ENCODE measurements at regions not wholly inside any gene's neighbourhood (a gene's known extent, or its start where the extent isn't known, plus 50 kb on each side); places are given as distances from the start of the nearest gene placed in this dataset.

- CTCF ChIA-PET (ENCODE audit: unreplicated experiment) = no interaction called here
- POLR2A ChIA-PET = interaction anchor here (0.7 to 0.8 kb wide), 3 partner anchors 10 to 54 kb away, joined by 3 to 4 read pairs (median 4); no protein-coding TSS in a partner anchor
- Histone ChIP-seq H4K20me1 (ENCODE audit: insufficient read depth, low read length) (no peaks in the 10 kb centered on the region), H2AFZ (ENCODE audit: low read length) (no peak overlapping the region), H3K4me2 (ENCODE audit: low read length) (no peak overlapping the region), H3K4me1 (ENCODE audit: insufficient read depth, low read length, poor library complexity, severe bottlenecking) (no peaks in the 10 kb centered on the region), H3K79me2 (ENCODE audit: insufficient read depth, low read depth, low read length) (no peaks in the 10 kb centered on the region), H3K9me2 (ENCODE audit: insufficient read depth, low read length) (no peaks in the 10 kb centered on the region), H3K9me3 (ENCODE audit: low read length) (no peaks in the 10 kb centered on the region), H3K36me3 (ENCODE audit: insufficient read depth, low read length) (no peaks in the 10 kb centered on the region), H3K4me3 (ENCODE audit: low read depth, low read length, poor library complexity, severe bottlenecking) (no peak overlapping the region), H3K27ac (ENCODE audit: low read depth, low read length, poor library complexity, severe bottlenecking) (no peak overlapping the region)
- BruUV-seq (replicated peaks) = no TSS peak
- DNase-seq (ENCODE audit: low spot score) = no peak
- intact Hi-C loops (cut with micrococcal nuclease; ENCODE audit: unreplicated experiment) = no loop called here
- no peak for TF ChIP-seq CTCF (conservative IDR thresholded peaks at IDR 0.05; ENCODE audit: low read length)
- no peak for TF ChIP-seq EZH2phosphoT487 (IDR thresholded peaks at IDR 0.05; ENCODE audit: borderline replicate concordance, low read depth, low read length)
These were observed 182.4 kb upstream of the ADGRL2 start for GRCh38 chr1:81618376-81618775.

GRCh38 chr1:81617308-81617967 is 183.3 kb upstream of the ADGRL2 start:
- TF ChIP-seq EZH2phosphoT487 (IDR thresholded peaks at IDR 0.05; ENCODE audit: borderline replicate concordance, low read depth, low read length) (no peak), CTCF (conservative IDR thresholded peaks at IDR 0.05; ENCODE audit: low read length) (no peak)
- no peaks in the 10 kb centered on the region for H3K36me3 ChIP-seq (ENCODE audit: insufficient read depth, low read length)
- no peak for DNase-seq (ENCODE audit: low spot score)
- H3K9me3 ChIP-seq (ENCODE audit: low read length) = no peaks in the 10 kb centered on the region
- no peak overlapping the region for H3K27ac ChIP-seq (ENCODE audit: low read depth, low read length, poor library complexity, severe bottlenecking)
- no peaks in the 10 kb centered on the region for H4K20me1 ChIP-seq (ENCODE audit: insufficient read depth, low read length)
- H3K9me2 ChIP-seq (ENCODE audit: insufficient read depth, low read length) = no peaks in the 10 kb centered on the region
- H3K4me3 ChIP-seq (ENCODE audit: low read depth, low read length, poor library complexity, severe bottlenecking) = no peak overlapping the region
- H2AFZ ChIP-seq (ENCODE audit: low read length) = no peak overlapping the region
- ChIA-PET POLR2A (interaction anchor here (0.8 kb wide), 1 partner anchor 11 kb away, joined by 4 read pairs; no protein-coding TSS in a partner anchor), CTCF (ENCODE audit: unreplicated experiment) (no interaction called here)
- intact Hi-C loops (cut with micrococcal nuclease; ENCODE audit: unreplicated experiment) = no loop called here
- no peak overlapping the region for H3K4me2 ChIP-seq (ENCODE audit: low read length)
- H3K79me2 ChIP-seq (ENCODE audit: insufficient read depth, low read depth, low read length) = no peaks in the 10 kb centered on the region
- no peaks in the 10 kb centered on the region for H3K4me1 ChIP-seq (ENCODE audit: insufficient read depth, low read length, poor library complexity, severe bottlenecking)
- BruUV-seq (replicated peaks) = no TSS peak

GRCh38 chr1:81613803-81614202 is 186.9 kb upstream of the ADGRL2 start:
- H3K27ac ChIP-seq (ENCODE audit: low read depth, low read length, poor library complexity, severe bottlenecking) = no peak overlapping the region
- ChIA-PET POLR2A (interaction anchor here (0.5 to 0.7 kb wide), 2 partner anchors 18 to 22 kb away, joined by 3 read pairs; no protein-coding TSS in a partner anchor), CTCF (ENCODE audit: unreplicated experiment) (no interaction called here)
- H3K36me3 ChIP-seq (ENCODE audit: insufficient read depth, low read length) = no peaks in the 10 kb centered on the region
- no peak overlapping the region for H2AFZ ChIP-seq (ENCODE audit: low read length)
- H3K9me3 ChIP-seq (ENCODE audit: low read length) = no peaks in the 10 kb centered on the region
- BruUV-seq (replicated peaks) = no TSS peak
- no peaks in the 10 kb centered on the region for H3K4me1 ChIP-seq (ENCODE audit: insufficient read depth, low read length, poor library complexity, severe bottlenecking)
- H4K20me1 ChIP-seq (ENCODE audit: insufficient read depth, low read length) = no peaks in the 10 kb centered on the region
- no peak overlapping the region for H3K4me3 ChIP-seq (ENCODE audit: low read depth, low read length, poor library complexity, severe bottlenecking)
- no peak overlapping the region for H3K4me2 ChIP-seq (ENCODE audit: low read length)
- intact Hi-C loops (cut with micrococcal nuclease; ENCODE audit: unreplicated experiment) = no loop called here
- TF ChIP-seq CTCF (conservative IDR thresholded peaks at IDR 0.05; ENCODE audit: low read length) (no peak), EZH2phosphoT487 (IDR thresholded peaks at IDR 0.05; ENCODE audit: borderline replicate concordance, low read depth, low read length) (no peak)
- H3K9me2 ChIP-seq (ENCODE audit: insufficient read depth, low read length) = no peaks in the 10 kb centered on the region
- H3K79me2 ChIP-seq (ENCODE audit: insufficient read depth, low read depth, low read length) = no peaks in the 10 kb centered on the region
- no peak for DNase-seq (ENCODE audit: low spot score)
